ENCODE measurements at regions not wholly inside any gene's neighbourhood (a gene's known extent, or its start where the extent isn't known, plus 50 kb on each side); places are given as distances from the start of the nearest gene placed in this dataset.

DNA sequence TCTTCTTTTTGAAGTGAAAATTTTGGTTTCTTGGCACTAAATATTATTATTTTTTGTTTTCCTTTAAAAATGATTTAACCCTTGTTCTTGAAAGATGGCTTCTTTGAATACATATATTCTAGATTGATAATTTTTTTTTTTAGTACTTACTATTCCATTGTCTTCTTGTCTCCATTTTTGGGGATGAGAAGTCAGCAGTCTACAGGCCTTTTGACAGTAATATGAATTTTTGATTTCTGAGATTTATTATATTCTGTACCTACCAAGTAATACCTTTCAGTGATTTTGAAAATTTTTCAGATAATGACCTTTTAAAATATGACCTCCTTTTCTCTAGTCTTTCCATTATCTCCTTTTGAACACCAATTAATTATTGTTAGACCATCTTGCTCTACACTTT is 294.1 kb upstream of the LARGE1 start:
- DNase-seq (ENCODE audit: low spot score): no peak
- TF ChIP-seq, protein P1, sequence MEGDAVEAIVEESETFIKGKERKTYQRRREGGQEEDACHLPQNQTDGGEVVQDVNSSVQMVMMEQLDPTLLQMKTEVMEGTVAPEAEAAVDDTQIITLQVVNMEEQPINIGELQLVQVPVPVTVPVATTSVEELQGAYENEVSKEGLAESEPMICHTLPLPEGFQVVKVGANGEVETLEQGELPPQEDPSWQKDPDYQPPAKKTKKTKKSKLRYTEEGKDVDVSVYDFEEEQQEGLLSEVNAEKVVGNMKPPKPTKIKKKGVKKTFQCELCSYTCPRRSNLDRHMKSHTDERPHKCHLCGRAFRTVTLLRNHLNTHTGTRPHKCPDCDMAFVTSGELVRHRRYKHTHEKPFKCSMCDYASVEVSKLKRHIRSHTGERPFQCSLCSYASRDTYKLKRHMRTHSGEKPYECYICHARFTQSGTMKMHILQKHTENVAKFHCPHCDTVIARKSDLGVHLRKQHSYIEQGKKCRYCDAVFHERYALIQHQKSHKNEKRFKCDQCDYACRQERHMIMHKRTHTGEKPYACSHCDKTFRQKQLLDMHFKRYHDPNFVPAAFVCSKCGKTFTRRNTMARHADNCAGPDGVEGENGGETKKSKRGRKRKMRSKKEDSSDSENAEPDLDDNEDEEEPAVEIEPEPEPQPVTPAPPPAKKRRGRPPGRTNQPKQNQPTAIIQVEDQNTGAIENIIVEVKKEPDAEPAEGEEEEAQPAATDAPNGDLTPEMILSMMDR (conservative IDR thresholded peaks at IDR 0.05; ENCODE audit: low read depth): no peak
- ChIA-PET CTCF (no interaction called here), POLR2A (ENCODE audit: low non-redundant PET) (no interaction called here)
- no peak overlapping the region for H3K27ac ChIP-seq

- H3K27ac ChIP-seq: no peak overlapping the region
- CTCF ChIA-PET: no interaction called here
- TF ChIP-seq, protein P1 (conservative IDR thresholded peaks at IDR 0.05; ENCODE audit: low read depth): no peak
- DNase-seq (ENCODE audit: low spot score): no peak
- POLR2A ChIA-PET (ENCODE audit: low non-redundant PET): no interaction called here
Measured at GRCh38 chr22:34225278-34225677, 305.0 kb upstream of the LARGE1 start.

GRCh38 chr22:34236527-34236926 is 316.3 kb upstream of the LARGE1 start:
- POLR2A ChIA-PET (ENCODE audit: low non-redundant PET): no interaction called here
- no peak overlapping the region for H3K27ac ChIP-seq
- TF ChIP-seq, protein P1 (conservative IDR thresholded peaks at IDR 0.05; ENCODE audit: low read depth): no peak
- CTCF ChIA-PET: no interaction called here
- DNase-seq (ENCODE audit: low spot score): no peak

DNA sequence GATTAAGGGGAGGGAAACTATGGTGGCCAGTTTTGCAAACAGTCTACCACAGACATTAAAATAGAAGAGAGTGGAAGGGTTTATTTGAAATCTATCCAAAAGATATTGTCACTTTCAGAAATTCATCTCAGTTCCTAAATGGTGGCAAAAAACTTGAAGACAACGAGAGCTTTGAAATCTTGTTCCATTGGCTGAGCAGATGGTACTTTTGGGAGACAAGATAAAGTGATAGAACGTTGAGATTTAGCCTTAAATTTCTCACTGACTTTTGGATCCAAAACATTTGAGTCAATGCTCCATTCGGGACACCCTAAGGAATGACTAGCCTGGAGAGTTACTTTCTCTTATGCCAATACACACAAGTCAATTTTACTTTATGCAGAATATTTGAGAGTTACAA is 319.1 kb upstream of the LARGE1 start:
- POLR2A ChIA-PET (ENCODE audit: low non-redundant PET): no interaction called here
- DNase-seq (ENCODE audit: low spot score): no peak
- TF ChIP-seq, protein P1 (conservative IDR thresholded peaks at IDR 0.05; ENCODE audit: low read depth): no peak
- CTCF ChIA-PET: no interaction called here
- H3K27ac ChIP-seq: no peak overlapping the region

DNA sequence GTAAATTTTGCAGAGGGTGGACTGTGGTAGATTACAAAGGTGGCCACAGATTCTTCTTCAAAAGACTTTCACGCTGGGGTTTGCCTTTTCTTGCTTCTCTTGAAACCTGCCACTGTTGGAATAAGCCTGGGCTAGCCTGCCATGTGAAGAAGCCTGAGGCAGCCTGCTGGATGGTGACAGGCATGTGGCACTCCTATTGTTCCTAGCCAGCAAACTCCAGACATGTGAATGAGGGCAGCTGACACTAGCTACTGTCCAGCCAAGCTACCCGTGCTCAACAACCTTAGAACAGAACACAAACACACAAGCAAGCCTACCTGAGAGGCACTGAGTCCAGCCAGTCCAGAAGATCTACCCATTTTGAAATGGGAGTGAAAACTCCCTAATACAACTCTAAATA is 322.7 kb upstream of the LARGE1 start:
- no peak for DNase-seq (ENCODE audit: low spot score)
- TF ChIP-seq, protein P1 (conservative IDR thresholded peaks at IDR 0.05; ENCODE audit: low read depth): no peak
- ChIA-PET CTCF (interaction anchor here (0.6 kb wide), 1 partner anchor 22 kb away, joined by 3 read pairs; no protein-coding TSS in a partner anchor), POLR2A (ENCODE audit: low non-redundant PET) (no interaction called here)
- H3K27ac ChIP-seq: no peak overlapping the region

GRCh38 chr22:34255042-34255441 is 334.8 kb upstream of the LARGE1 start:
- no peak for DNase-seq (ENCODE audit: low spot score)
- TF ChIP-seq, protein P1 (conservative IDR thresholded peaks at IDR 0.05; ENCODE audit: low read depth): no peak
- no peak overlapping the region for H3K27ac ChIP-seq
- ChIA-PET POLR2A (ENCODE audit: low non-redundant PET) (no interaction called here), CTCF (no interaction called here)

- TF ChIP-seq, protein P1 (conservative IDR thresholded peaks at IDR 0.05; ENCODE audit: low read depth): no peak
- no peak for DNase-seq (ENCODE audit: low spot score)
- ChIA-PET POLR2A (ENCODE audit: low non-redundant PET) (no interaction called here), CTCF (interaction anchor here (0.6 kb wide), 1 partner anchor 289 kb away, joined by 3 read pairs; no protein-coding TSS in a partner anchor)
- H3K27ac ChIP-seq: no peak overlapping the region
Measured at GRCh38 chr22:34278121-34278520, 357.8 kb upstream of the LARGE1 start.
